HepG2 (cell line): ENCODE measurements at regions not wholly inside any gene's neighbourhood (a gene's known extent, or its start where the extent isn't known, plus 50 kb on each side); places are given as distances from the start of the nearest gene placed in this dataset.
A peak's percentile ranks its signal among the peaks of the same experiment; 100 is the strongest.

Source experiments
- CERS6 ChIP-seq: sonication (generic); formaldehyde crosslinking; IDR thresholded peaks from 2 replicates; pipeline ENCODE4 v1.5.0; 2020; ENCODE audit warnings: missing genetic modification reagents
- FOSL2 ChIP-seq: sonication (generic); formaldehyde crosslinking; IDR thresholded peaks from 2 replicates; pipeline ENCODE4 v1.4.0; 2020; ENCODE audit warnings: missing genetic modification reagents
- FOXO1 ChIP-seq: sonication (generic); formaldehyde crosslinking; IDR thresholded peaks from 2 replicates; pipeline ENCODE4 v1.4.0; 2020; ENCODE audit warnings: missing genetic modification reagents
- FOXO4 ChIP-seq: sonication (generic); formaldehyde crosslinking; conservative IDR thresholded peaks from 2 replicates; pipeline ENCODE4 v1.8.1; 2023; ENCODE audit warnings: missing genetic modification reagents
- UBTF ChIP-seq: sonication (generic); formaldehyde crosslinking; IDR thresholded peaks from 2 replicates; pipeline ENCODE4 v1.4.0; 2020; ENCODE audit warnings: mild to moderate bottlenecking, missing genetic modification reagents
- ZBTB40 ChIP-seq, 2 experiments: fragments of 450-650 bp in 1 of 2; sonication (generic) in 1 of 2; formaldehyde crosslinking in 1 of 2; IDR thresholded peaks; 2 replicates each; pipeline versions ENCODE4 v1.6.1 to v1.8.0; 2016 to 2022; ENCODE audit warnings: antibody characterized with exemption in 1 of 2, mild to moderate bottlenecking in 1 of 2, missing genetic modification reagents in 1 of 2
- ZNF337 ChIP-seq: sonication (generic); formaldehyde crosslinking; IDR thresholded peaks from 2 replicates; pipeline ENCODE4 v1.5.1; 2020; ENCODE audit warnings: missing genetic modification reagents, low read depth, mild to moderate bottlenecking, borderline replicate concordance
- ZNF460 ChIP-seq: sonication (generic); formaldehyde crosslinking; IDR thresholded peaks from 2 replicates; pipeline ENCODE4 v1.5.1; 2020; ENCODE audit warnings: missing genetic modification reagents, mild to moderate bottlenecking, borderline replicate concordance

- TF ChIP-seq ZBTB40 (IDR thresholded peaks at IDR 0.05), result no peak
- TF ChIP-seq ZBTB40 (CRISPR knock-in tag; IDR thresholded peaks at IDR 0.05), result no peak
- no peak for TF ChIP-seq FOXO1 (CRISPR knock-in tag)
- TF ChIP-seq ZNF460 (CRISPR knock-in tag), result no peak
- no peak for TF ChIP-seq UBTF
- peak; percentile 22; the same call in 1 of the 2 replicates for TF ChIP-seq FOSL2
- TF ChIP-seq CERS6 (CRISPR knock-in tag), result no peak
- TF ChIP-seq FOXO4 (CRISPR knock-in tag), result no peak
- no peak for TF ChIP-seq ZNF337
Observed at GRCh38 chr3:194030372-194030771, 105.6 kb upstream of the HES1 start (continued).
